Neural crest cell (in vitro differentiated cells): ENCODE measurements at regions not wholly inside any gene's neighbourhood (a gene's known extent, or its start where the extent isn't known, plus 50 kb on each side); places are given as distances from the start of the nearest gene placed in this dataset.

Experiments used
- DNase-seq: peaks from one replicate; pipeline ENCODE4 v3.0.0; 2021; ENCODE audit warnings: low read depth, mixed read lengths, low spot score
- H3K27ac Mint-ChIP-seq: one replicate; pipeline ENCODE4 v1.8.0; 2021; ENCODE audit warnings: mild to moderate bottlenecking, mixed read lengths; ENCODE audit not compliant: unreplicated experiment
- H3K27me3 Mint-ChIP-seq: 2 replicates; pipeline ENCODE4 v1.8.0; 2021; ENCODE audit warnings: low read depth, mild to moderate bottlenecking, mixed read lengths
- H3K36me3 Mint-ChIP-seq: 2 replicates; pipeline ENCODE4 v1.8.0; 2021; ENCODE audit warnings: low read depth, mild to moderate bottlenecking, mixed read lengths
- H3K4me1 Mint-ChIP-seq: 2 replicates; pipeline ENCODE4 v1.8.0; 2021; ENCODE audit warnings: mixed read lengths
- H3K4me3 Mint-ChIP-seq: one replicate; pipeline ENCODE4 v1.8.0; 2021; ENCODE audit warnings: mild to moderate bottlenecking, mixed read lengths
- H3K9me3 Mint-ChIP-seq: 2 replicates; pipeline ENCODE4 v1.8.0; 2021; ENCODE audit warnings: mixed read lengths
- TF ChIP-seq, protein P1 (sequence below): fragments of 200-600 bp; sonication (generic); conservative IDR thresholded peaks from 2 replicates; pipeline ENCODE4 v1.5.0; 2021; ENCODE audit warnings: antibody characterized with exemption, mild to moderate bottlenecking

GRCh38 chr12:126781593-126781992 lies 1485.4 kb upstream of the TMEM132C start:
- no peaks in the 10 kb centered on the region for H3K9me3 Mint-ChIP-seq
- TF ChIP-seq, protein P1, sequence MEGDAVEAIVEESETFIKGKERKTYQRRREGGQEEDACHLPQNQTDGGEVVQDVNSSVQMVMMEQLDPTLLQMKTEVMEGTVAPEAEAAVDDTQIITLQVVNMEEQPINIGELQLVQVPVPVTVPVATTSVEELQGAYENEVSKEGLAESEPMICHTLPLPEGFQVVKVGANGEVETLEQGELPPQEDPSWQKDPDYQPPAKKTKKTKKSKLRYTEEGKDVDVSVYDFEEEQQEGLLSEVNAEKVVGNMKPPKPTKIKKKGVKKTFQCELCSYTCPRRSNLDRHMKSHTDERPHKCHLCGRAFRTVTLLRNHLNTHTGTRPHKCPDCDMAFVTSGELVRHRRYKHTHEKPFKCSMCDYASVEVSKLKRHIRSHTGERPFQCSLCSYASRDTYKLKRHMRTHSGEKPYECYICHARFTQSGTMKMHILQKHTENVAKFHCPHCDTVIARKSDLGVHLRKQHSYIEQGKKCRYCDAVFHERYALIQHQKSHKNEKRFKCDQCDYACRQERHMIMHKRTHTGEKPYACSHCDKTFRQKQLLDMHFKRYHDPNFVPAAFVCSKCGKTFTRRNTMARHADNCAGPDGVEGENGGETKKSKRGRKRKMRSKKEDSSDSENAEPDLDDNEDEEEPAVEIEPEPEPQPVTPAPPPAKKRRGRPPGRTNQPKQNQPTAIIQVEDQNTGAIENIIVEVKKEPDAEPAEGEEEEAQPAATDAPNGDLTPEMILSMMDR = no peak
- no peak overlapping the region for H3K4me3 Mint-ChIP-seq
- DNase-seq = no peak
- H3K36me3 Mint-ChIP-seq = no peaks in the 10 kb centered on the region
- peaks cover 31% of the 10 kb centered on the region for H3K27me3 Mint-ChIP-seq
- no peaks in the 10 kb centered on the region for H3K4me1 Mint-ChIP-seq
- no peak overlapping the region for H3K27ac Mint-ChIP-seq

DNA sequence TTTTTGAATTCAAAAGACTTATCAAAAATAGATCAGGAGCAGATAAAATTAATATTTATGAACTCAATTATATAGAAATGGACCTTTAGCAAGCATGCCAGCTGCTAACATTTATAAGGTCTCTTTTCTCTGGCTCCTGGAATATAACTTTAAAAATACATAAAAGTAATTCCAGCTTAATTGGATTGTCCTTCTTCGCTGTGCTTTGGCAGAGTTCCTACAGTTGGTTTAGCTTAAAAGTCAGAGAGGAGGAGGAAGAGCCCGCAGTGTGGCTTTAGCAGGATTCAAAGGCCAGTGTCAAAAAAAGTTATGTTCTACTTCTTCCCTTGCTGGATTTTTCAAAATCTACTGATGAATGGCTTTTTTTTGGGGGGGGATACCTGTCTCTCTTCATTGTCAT lies 1484.9 kb upstream of the TMEM132C start:
- DNase-seq = no peak
- no peak overlapping the region for H3K27ac Mint-ChIP-seq
- no peaks in the 10 kb centered on the region for H3K36me3 Mint-ChIP-seq
- H3K9me3 Mint-ChIP-seq = no peaks in the 10 kb centered on the region
- no peaks in the 10 kb centered on the region for H3K4me1 Mint-ChIP-seq
- peaks cover 31% of the 10 kb centered on the region for H3K27me3 Mint-ChIP-seq
- TF ChIP-seq, protein P1 = no peak
- no peak overlapping the region for H3K4me3 Mint-ChIP-seq

DNA sequence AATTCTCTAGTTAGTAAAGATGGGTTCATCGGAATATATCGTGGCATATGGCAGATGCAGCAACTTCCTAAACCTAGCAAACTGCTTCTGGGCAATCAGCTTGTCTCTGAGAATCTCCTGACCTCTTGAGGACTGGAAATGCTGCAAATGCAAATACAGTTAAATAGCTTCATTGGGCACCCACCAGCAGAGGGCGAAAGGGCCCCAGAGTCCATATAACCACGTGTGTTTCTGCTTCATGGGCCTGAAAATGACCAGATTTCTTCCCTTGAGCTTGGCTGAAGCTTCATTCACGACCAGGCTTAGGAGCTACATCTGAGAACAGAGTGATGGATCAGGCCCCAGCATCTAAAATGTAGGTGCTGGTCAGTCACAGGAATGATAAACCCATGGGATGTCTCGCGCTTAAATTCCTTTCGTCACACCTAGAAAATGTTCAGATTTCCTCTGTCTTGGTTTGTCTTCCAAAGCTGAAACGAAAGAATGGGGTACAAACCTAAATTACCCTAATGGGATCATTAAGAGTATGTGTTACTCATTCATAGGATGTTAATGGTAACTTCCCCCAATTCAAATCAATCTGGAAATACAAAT lies 1482.5 kb upstream of the TMEM132C start:
- H3K36me3 Mint-ChIP-seq = no peaks in the 10 kb centered on the region
- H3K4me1 Mint-ChIP-seq = no peaks in the 10 kb centered on the region

DNA sequence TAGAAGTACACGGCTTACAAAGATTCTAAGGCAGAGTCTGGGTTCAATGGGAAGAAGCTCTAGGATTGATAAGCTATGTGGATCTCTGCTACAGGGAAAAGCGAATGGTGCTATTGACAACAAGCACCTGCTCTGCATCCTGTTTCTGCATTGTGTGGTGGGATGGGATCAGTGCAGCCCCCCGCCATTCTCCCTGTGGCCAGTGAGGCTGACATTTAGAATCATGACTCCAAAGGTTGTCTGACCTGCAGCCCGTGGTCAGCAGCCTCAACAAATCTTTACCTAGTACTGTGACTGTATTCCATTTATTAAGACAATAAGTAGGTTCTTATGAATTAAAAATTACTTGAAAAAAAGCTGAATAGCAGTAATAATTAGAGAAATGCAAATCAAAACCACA lies 1477.0 kb upstream of the TMEM132C start:
- H3K4me1 Mint-ChIP-seq = no peaks in the 10 kb centered on the region
- H3K27me3 Mint-ChIP-seq = no peaks in the 10 kb centered on the region
- TF ChIP-seq, protein P1 = no peak
- DNase-seq = no peak
- H3K9me3 Mint-ChIP-seq = no peaks in the 10 kb centered on the region
- H3K27ac Mint-ChIP-seq = no peak overlapping the region
- no peaks in the 10 kb centered on the region for H3K36me3 Mint-ChIP-seq
- H3K4me3 Mint-ChIP-seq = no peak overlapping the region

More for the DNA sequence above, 1482.5 kb upstream of the TMEM132C start:
- no peaks in the 10 kb centered on the region for H3K9me3 Mint-ChIP-seq
- DNase-seq = peak; percentile 52
- TF ChIP-seq, protein P1 = peak; percentile 70
- H3K27me3 Mint-ChIP-seq = peaks cover 25% of the 10 kb centered on the region
- H3K27ac Mint-ChIP-seq = no peak overlapping the region
- H3K4me3 Mint-ChIP-seq = no peak overlapping the region

DNA sequence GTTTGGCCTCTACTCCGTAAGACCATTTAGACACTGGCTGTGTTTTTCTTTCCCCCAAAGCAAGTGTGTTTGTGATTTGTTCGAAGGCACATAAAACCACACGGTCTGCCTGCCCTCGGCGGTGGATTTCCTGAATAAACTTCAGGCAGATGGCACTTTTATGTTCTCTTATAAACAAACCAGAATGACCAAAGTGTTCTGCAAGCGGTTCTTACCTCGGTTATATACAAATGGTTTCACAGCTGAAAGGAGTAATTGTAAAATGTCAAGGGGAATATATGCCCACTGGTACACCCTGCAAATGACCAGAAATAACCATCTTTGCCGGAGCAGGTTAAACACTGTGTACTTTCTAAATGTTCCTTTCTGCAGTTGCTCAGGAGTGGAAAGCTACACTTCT lies 1475.8 kb upstream of the TMEM132C start:
- no peak overlapping the region for H3K4me3 Mint-ChIP-seq
- TF ChIP-seq, protein P1 = no peak
- H3K4me1 Mint-ChIP-seq = no peaks in the 10 kb centered on the region
- no peak overlapping the region for H3K27ac Mint-ChIP-seq
- no peaks in the 10 kb centered on the region for H3K9me3 Mint-ChIP-seq
- DNase-seq = no peak
- no peaks in the 10 kb centered on the region for H3K36me3 Mint-ChIP-seq
- H3K27me3 Mint-ChIP-seq = no peaks in the 10 kb centered on the region

- no peaks in the 10 kb centered on the region for H3K9me3 Mint-ChIP-seq
- DNase-seq = no peak
- no peak overlapping the region for H3K27ac Mint-ChIP-seq
- H3K4me3 Mint-ChIP-seq = no peak overlapping the region
- no peaks in the 10 kb centered on the region for H3K36me3 Mint-ChIP-seq
- TF ChIP-seq, protein P1 = no peak
- H3K27me3 Mint-ChIP-seq = no peaks in the 10 kb centered on the region
- no peaks in the 10 kb centered on the region for H3K4me1 Mint-ChIP-seq
Measured at GRCh38 chr12:126792411-126792810, 1474.6 kb upstream of the TMEM132C start.
